HG02798 (cell line): ENCODE measurements at regions not wholly inside any gene's neighbourhood (a gene's known extent, or its start where the extent isn't known, plus 50 kb on each side); places are given as distances from the start of the nearest gene placed in this dataset.
"Not testable (repeated sequence)": the region's sequence is repeated elsewhere in the genome, so short reads cannot be mapped to it uniquely, and the experiment has no call there.

Experiments used
- ATAC-seq: cut with Tn5 transposase; IDR thresholded peaks from one replicate; pipeline ENCODE4 v1.9.1; 2021; ENCODE audit warnings: mild to moderate bottlenecking; ENCODE audit not compliant: unreplicated experiment, poor library complexity

DNA sequence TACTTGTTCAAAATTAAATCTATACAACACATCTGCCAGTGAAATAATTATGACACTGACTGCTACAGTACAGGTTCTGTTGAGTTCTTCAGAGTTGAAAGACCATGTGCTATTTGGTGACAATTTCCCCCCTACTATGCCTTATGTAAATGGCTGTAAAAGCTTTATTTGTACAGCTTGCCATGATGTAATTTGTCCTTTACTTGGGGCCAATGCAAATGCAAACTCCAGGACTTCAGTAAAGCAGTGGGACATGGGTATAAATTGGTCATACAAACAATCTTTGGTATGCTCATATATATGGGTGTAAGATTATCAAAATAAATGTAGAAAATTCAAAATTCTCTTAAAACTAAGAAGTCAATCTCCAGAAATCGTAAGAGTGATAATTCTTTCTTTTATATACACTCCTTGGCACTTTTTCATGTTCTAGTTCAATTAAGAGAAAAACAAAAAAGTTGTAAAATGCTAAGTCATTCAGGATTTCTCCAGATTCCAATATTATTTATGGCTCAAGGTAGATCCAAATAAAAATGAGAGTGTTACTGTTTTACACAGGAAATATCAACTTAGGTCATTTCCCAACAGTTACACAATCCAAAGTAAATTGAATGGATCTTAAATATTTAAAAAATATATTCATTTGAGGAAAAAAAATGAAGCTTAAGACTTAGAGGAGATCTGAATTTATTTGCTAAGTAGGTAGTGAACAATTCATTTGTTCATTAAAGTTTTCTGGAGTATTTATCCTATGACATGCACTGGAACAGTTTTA, 1310.5 kb upstream of the CITED2 start:
- ATAC-seq, result no peak

DNA sequence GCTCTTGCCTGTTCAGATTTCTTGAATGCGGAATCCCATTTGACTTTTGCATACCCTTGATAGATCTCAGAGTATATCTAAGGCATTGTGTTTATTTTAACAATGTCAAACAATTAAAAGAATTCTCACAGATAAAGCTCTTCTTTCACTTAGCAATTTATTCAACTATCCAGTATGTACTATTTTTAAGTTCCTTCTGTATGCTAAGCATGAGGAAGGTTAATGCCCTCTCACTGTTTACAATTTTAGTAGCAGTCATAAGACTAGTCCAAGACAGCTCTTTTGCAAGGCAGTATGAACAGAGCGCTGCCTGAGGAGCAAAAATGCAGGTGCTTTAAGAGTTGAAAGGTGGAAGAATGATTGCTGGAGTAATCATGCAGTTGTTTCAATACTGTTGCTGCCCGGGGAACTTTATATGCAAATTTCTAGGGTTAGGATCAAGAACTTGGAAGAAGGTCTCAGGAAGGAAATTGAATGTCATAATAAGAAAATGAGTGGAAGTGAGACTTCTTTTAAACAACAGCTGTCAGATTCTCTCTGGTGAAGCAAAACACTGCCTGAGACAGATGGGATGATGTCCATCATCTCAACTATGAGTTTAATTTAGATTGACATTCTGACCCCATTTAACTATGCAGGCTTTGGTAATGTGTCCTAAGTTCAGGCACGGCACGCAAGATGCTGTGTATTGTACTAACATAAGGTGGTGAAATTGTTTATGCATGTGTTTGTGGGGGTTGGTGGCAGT, 1303.5 kb upstream of the CITED2 start:
- ATAC-seq, result no peak

DNA sequence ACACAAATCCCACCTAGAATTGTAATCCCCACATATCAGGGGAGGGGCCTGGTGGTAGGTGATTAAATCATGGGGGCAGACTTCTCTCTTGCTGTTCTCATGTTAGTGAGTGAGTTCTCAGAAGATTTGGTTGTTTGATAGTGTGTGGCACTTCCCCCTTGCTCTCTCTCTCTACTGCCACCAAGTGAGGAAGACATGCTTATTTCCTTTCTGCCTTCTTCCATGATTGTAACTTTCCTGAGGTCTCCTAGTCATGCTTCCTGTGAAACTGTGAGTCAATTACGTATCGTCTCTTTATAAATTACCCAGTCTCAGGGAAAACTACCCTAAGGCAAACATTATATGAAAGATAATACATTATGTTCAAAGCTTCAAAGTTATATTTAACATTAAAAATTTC, 1297.5 kb upstream of the CITED2 start:
- no peak for ATAC-seq

DNA sequence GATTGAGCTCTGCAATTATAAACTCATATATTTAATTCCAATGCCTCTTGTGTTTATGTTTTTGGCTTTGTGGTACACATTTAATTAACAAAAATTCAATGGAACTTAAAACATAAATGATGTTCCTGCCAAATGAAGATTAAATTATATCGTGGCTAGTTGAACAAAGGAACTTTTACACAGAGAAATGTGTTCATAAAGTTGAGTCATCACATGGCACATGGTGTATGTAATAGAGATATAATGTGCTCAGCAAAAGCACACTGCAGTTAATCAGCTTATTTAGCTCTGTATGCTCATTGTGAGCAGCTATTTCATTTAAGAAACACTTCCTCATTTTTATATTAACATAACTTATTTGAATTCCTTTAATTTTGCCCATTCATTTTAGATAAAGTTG, 1295.6 kb upstream of the CITED2 start:
- no peak for ATAC-seq

DNA sequence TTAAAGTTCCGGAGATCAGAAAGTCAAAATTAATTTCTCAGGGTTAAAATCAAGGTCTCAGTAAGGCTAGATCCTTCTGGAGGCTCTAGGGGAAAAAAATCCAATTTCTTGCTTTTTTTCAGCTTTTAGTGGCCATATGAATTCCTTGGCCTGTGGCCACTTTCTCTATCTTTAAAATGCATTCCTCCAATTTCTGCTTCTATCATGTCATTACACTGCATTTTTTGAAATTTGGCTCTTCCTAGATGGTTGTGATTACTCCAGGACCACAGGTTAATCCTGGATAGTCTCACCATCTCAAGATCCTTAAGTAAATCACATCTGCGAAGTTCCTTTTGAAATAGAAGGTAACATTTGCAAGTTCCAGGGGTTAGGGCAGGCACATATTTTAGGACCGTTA, 1294.9 kb upstream of the CITED2 start:
- ATAC-seq, result no peak

DNA sequence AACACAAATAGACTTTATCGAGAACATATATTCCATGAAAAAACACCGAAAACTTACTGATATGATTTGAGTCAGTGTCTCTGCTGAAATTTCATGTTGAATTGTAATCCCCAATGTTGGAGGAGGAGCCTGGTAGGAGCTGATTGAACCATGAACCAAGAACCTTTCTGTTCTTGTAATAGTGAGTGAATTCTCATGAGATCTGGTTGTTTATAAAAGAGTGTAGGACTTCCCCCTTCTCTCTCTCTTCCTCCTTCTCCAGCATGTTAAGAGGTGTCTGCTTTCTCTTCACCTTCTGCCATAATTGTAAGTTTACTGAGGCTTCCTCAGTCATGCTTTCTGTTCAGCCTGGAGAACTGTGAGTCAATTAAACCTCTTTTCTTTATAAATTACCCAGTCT, 1289.3 kb upstream of the CITED2 start:
- no peak for ATAC-seq

DNA sequence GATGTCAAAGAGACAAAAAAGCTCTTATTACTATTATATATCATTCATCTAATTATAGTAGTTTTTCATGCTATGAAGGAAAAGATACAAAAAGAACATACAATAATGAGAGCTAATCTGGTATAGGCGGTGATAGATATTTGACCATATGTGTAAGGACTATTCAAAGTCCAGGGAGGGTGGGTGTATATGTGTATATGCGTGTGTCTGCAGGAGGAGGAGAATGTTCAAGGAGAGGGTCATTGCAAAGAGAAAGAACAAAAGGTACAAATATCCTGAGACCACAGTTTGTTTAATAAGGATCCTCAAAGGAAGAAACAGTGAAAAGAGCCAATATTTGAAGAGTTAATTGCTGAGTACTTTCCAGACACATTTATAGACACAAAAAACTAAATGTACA, 1288.6 kb upstream of the CITED2 start:
- ATAC-seq, result no peak

DNA sequence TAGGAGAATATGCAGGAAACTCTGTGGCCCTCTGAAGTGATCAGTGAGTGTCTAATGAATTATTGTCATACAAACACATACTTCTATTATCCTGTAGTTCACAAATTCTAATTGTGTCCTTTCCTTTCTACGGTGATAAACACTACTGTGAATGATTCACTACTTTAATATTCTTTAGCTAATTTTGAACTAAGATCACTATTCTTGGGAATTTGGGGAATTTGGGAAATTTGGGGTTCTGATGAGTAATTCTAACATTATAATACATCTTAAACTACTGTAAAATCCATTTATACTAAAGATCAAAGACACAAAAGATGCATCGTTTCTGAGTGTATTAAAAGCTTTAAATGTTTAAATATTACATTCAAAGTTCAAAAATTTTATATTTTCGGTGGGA, 1287.2 kb upstream of the CITED2 start:
- no peak for ATAC-seq

DNA sequence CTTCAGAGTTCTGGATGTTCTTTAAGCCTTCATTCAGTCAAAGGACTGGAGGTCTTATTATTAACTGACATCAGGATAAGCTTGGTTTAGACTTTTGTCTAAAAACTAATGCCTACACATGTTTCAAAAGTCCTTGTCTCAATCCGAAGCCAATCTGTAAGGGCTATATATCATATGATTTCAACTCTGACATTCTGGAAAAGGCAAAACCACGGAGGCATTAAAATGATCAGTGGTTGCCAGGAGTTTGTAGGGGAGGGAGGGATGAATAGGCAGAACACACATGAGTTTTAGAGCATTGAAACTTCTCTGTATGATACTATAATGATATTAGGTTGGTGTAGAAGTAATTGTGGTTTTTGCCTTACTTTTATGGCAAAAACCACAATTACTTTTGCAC, 1285.8 kb upstream of the CITED2 start:
- no peak for ATAC-seq

DNA sequence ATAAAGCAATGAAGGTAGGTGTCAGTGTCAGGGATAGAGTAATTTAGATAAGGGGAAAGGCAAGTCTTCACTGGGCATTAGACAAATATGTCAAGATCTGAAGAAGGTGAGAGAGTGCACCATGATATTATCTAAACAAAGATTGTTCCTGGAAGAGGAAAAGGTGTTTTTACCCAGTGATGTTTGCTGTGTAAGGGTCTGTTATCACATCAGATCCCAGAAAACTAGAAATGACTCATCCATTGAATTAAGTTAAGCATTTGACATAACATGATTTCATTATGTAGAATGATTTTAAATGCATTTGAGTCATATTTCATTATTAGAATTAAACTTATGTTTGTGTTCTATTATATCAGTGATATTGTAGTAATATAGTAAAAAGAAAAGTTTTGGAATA, 1279.5 kb upstream of the CITED2 start:
- no peak for ATAC-seq

DNA sequence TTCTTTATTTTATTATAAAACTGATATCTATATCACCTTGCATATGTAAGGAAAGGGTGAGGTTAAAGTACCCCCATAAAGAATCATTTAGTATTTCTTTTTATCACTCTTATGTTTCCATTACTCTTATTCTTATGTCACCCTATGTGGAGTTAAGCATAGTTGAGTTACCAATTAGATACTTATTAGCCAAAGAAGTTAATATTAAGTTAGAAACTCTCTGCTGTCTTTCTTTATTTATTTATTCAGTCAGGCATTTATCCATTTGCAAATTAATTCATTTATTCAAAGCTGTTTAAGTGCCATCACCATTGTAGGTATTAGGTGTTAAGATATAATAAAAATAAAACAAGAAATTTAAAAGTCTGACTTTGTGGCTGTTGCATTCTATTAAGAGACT, 1279.1 kb upstream of the CITED2 start:
- ATAC-seq, result no peak

DNA sequence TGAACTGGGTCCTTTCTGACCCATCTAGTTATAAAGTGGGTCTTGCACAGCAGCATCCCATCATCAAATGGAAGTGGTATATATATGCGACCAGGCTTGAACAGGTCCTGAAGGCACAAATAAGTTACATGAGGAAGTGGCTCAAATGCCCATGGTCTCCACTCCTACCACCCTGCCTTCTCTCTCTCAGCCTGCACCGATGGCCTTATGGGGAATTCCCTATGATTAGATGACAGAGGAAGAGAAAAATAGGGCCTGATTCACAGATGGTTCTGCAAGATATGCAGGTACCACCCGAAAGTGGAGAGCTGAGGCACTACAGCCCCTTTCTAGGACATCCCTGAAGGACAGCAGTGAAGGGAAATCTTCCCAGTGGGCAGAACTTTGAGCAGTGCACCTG, 1275.1 kb upstream of the CITED2 start:
- not testable (repeated sequence) for ATAC-seq

DNA sequence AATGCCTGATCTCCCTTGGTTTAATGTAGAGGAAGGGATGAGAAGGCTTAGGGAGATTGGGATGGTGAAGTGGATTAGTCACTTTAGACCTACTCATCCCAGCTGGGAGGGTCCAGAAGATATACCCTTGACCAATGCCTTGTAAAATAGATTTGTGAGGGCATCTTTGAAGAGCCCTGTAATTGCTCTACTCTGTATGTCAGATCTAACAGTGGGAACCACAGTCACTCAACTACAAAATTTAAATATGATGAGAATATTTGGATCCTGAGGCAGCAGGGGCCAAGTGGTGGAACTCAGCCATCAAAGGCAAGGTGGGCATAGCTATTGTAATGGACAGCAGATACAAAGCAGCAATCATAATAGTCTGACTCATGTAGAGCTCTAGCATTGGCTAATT, 1272.9 kb upstream of the CITED2 start:
- not testable (repeated sequence) for ATAC-seq

DNA sequence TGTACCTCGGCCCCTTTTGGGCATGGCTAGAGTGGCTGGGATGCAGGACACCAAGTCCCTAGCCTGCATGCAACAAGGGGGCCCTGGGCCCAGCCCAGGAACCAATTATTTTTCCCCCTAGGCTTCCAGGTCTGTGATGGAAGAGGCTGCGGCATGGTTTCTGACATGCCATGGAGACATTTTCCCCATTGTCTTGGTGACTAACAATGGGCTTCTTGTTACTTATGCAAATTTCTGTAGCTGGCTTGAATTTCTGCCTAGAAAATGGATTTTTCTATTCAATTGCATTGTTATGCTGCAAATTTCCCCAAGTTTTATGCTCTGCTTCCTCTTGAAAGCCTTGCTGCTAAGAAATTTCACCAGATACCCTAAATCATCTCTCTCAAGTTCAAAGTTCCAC, 1269.6 kb upstream of the CITED2 start:
- no peak for ATAC-seq

DNA sequence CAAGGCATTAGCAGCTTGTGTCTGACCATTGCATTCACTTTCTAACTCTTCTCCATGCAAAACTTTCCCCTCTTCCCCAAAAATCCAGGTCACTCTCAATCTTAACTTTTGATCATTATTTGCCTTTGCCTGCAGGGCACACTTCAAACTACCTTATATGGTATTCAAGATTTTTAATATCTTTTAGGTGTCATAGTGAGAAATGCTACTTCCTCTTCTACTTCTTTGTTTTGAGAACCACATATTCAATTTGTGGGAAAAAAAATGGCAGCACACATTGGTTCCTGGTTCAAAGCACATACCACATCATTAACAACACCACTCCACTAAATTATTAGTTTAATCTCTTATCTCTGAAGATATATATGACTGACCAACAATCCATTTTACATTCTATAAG, 1267.0 kb upstream of the CITED2 start:
- no peak for ATAC-seq

DNA sequence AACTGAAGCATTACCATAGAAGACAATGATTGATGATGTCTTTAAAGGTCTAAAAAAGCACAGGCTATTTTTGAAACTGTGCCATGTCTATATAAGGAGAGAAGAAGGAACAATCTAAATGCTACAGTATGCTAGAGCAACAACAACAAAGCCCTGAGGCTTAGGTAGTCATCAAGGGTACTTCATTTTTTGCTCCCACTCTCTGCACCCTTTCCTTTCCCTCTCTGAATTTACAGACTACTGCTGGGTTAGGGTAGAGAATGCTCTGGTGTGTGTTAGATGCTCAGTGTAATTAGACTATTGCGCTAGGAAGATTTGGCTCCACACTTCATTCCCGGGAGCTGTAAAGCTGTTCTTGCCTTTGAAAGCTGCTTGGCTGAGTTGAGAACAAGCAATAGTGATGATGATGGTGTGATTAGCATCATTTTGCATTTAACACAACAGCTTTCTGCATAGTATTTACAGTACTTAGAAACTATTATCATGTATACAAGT, 1262.5 kb upstream of the CITED2 start:
- ATAC-seq, result peak; percentile 14

DNA sequence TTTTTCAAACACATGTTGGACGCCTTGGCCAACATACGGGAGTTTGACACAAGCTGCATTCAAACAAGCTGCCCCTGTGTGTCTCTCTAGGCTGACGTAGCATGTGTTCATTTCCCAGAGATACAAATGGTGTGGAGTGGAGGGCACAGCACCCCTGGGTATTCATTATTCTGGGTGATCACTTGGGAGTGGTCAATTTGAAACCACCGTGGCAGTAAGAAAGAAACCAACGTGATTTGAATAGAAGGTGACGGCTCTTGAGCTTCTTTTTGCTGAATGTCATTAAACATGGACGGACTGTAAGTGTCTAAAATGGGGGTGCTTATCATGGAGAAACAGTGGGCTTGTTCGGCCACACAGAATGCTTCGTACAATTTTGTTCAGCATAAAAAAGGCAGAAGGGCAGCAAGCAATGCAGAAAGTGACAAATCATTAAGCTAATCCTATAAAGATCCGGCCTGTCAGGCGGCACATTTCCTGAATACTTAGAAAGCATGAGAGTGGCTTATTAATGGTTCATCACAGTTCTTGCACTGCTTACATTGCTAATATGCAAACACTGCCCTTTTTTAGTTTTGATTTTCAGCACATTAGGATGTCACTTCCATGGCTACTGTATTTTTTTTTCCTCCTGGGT, 1261.9 kb upstream of the CITED2 start:
- ATAC-seq, result peak; percentile 68

DNA sequence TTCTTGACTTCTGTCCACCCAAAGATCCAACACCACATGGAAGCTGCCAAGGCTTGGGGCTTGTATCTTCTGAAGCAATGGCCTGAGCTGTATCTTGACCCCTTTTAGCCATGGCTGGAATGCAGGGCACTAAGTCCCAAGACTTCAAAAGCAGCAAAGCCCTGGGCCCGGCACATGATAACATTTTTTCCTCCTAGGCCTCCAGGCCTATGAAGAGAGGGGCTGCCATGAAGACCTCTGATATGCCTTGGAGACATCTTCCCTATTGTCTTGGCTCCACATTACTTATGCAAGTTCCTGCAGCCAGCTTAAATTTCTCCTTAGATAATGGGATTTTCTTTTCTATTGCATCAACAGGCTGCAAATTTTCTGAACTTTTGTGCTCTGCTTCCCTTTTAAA, 1252.6 kb upstream of the CITED2 start:
- ATAC-seq, result no peak

DNA sequence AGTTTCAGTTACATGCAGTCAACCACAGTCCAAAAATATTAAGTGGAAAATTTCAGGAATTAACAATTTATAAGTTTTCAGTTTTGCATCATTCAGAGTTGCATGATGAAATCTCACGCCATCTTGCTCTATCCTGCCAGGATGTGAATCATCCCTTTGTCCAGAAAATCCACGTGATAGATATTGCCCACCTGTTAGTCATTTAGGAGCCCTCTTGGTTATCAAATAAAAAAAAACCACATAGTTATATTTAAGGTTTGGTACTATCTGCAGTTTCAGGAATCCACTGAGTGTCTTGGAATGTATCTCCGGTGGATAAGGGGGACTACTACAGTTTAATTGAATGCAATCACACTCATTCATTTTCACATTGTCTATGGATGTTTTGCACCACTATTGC, 1249.0 kb upstream of the CITED2 start:
- ATAC-seq, result no peak

DNA sequence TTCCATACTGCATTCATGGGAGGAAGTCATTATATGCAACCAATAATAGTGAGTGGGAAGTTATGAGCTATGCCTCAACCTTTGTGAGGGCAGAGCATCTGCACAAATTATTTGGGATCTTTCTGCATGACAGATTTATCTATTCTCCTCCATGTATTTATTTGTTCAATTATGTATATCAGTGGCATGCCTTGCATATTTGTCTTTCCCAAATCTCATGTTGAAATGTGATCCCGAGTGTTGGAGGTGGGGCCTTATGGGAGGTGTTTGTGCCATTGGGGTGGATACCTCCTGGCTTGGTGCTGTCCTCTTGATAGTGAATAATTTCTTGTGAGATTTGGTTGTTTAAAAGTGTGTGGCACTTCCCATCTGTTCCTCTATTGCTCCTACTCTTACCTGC, 1246.0 kb upstream of the CITED2 start:
- ATAC-seq, result no peak

DNA sequence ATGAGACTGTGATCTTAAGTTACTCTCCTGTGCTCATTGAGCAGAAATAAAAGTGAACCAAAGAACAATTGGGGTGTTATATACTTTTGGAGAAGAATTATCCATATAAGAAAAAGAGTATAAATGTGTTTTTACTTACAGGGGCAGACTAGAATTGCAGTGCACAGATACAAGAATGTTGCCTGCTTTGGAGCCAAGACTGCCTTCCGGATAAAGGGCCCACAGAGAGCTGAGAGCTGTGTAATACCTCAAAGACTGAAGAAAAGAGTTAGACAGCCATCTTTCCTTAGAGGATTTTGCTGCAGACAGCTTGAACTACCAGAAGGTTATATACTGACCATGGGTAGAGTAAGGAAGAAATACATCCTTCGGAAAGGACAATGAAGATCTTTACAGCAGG, 1235.5 kb upstream of the CITED2 start:
- no peak for ATAC-seq
